BJ (cell line): ENCODE measurements at regions not wholly inside any gene's neighbourhood (a gene's known extent, or its start where the extent isn't known, plus 50 kb on each side); places are given as distances from the start of the nearest gene placed in this dataset.

Source experiments
- CTCF ChIA-PET: fragments of 350-600 bp; formaldehyde crosslinking; extraction: SDS; loops from one replicate; lab custom pipeline; 2021; ENCODE audit warnings: antibody characterized with exemption, inconsistent platforms; lab: Yijun Ruan, JAX
- POLR2A ChIA-PET: fragments of 300-600 bp; sonication (Branson Sonifier 250); formaldehyde crosslinking; extraction: SDS; loops from one replicate; lab custom pipeline; 2021; ENCODE audit warnings: antibody characterized with exemption; lab: Charles Lee
- DNase-seq: peaks from one replicate; pipeline ENCODE4 v3.0.0-alpha.2; 2011; ENCODE audit warnings: low read depth
- H3K27me3 ChIP-seq: 2 replicates; pipeline ENCODE4 v1.6.0; 2011; ENCODE audit warnings: low read length; ENCODE audit not compliant: control insufficient read depth, insufficient read depth
- H3K36me3 ChIP-seq: 2 replicates; pipeline ENCODE4 v1.5.1; 2011; ENCODE audit warnings: low read length; ENCODE audit not compliant: control insufficient read depth, insufficient read depth
- H3K4me3 ChIP-seq: 2 replicates; pipeline ENCODE4 v1.5.1; 2011; ENCODE audit warnings: low read depth, mild to moderate bottlenecking, control low read depth, low read length
- TF ChIP-seq, protein P1 (sequence below): IDR thresholded peaks from 2 replicates; pipeline ENCODE4 v1.5.1; 2011; ENCODE audit warnings: low read depth, mild to moderate bottlenecking, control low read depth, inconsistent platforms, low read length, moderate library complexity; ENCODE audit not compliant: insufficient read depth

DNA sequence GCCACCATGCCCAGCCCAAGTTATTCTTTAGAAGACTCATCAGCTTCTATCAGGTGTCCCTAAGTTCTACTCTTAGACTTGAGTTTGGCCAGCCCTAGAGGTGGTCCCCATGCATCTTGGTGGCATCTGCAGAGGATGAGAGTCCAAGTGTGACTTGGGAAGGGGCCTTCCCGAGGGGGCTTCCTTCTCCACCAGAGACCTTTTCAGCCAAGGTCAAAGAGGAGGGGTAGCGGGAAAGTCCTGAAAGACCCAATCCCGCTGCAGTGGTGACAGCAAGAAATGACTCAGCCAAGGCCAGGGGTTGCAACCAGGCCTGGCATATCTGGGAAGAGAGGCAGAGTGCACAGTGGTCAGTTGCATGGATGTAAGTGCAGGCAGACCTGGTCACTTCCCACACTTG, 61.7 kb upstream of the MGMT start:
- no peaks in the 10 kb centered on the region for H3K27me3 ChIP-seq
- no peaks in the 10 kb centered on the region for H3K36me3 ChIP-seq
- ChIA-PET CTCF (no interaction called here), POLR2A (no interaction called here)
- DNase-seq, result no peak
- no peak overlapping the region for H3K4me3 ChIP-seq
- TF ChIP-seq, protein P1, sequence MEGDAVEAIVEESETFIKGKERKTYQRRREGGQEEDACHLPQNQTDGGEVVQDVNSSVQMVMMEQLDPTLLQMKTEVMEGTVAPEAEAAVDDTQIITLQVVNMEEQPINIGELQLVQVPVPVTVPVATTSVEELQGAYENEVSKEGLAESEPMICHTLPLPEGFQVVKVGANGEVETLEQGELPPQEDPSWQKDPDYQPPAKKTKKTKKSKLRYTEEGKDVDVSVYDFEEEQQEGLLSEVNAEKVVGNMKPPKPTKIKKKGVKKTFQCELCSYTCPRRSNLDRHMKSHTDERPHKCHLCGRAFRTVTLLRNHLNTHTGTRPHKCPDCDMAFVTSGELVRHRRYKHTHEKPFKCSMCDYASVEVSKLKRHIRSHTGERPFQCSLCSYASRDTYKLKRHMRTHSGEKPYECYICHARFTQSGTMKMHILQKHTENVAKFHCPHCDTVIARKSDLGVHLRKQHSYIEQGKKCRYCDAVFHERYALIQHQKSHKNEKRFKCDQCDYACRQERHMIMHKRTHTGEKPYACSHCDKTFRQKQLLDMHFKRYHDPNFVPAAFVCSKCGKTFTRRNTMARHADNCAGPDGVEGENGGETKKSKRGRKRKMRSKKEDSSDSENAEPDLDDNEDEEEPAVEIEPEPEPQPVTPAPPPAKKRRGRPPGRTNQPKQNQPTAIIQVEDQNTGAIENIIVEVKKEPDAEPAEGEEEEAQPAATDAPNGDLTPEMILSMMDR, result no peak

DNA sequence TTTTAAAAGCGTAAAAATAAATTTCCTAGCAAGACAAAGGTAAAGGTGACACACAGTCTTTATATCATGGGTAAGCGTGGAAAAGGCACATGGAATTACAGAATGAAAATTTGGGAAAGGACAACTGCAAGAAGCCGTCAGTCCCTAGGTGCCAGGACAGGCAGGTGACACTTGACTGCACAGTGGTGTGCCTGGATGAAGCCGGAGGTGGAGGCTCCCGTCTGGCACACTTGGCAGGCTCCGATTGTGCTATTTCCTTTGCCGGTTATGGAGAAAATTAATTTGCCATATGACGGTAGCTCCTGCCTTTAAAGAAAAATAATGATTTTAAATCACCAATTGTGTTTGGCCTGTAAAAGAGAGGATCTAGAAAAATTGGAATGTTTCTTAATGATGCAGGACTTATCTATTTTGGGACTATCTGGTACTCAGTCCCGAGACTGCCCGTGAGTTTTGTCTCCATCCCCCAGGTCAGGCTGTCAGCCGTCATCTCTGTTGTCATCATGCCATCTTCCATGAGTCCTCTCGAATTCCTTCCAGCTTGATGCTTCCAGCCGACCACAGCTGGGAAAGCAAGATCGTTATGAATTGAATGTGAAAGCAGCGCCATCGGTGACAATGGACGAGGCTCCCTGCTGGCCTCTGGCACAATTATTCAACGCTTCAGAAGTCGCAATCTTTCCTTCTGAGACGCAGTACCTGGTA, 56.2 kb upstream of the MGMT start:
- Histone ChIP-seq H3K27me3 (no peaks in the 10 kb centered on the region), H3K4me3 (no peak overlapping the region), H3K36me3 (no peaks in the 10 kb centered on the region)
- ChIA-PET CTCF (no interaction called here), POLR2A (no interaction called here)
- TF ChIP-seq, protein P1, result no peak
- DNase-seq, result no peak

DNA sequence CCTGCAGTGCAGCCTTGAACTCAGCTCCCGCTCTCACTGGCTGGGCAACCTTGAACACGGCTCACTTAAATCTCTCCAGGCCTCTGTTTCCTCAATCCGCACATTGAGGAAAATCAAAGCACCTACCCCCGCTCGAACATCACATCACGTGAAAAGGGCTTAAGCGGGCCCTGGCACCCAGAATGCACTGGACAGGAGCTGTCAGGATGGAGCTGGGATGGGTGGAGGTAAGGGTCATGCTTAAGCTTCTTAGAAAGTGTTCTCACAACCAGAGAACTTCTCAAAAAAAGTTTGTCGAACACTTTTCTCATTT, 55.7 kb upstream of the MGMT start:
- TF ChIP-seq, protein P1, result no peak
- CTCF ChIA-PET, result no interaction called here
- Histone ChIP-seq H3K4me3 (no peak overlapping the region), H3K36me3 (no peaks in the 10 kb centered on the region), H3K27me3 (no peaks in the 10 kb centered on the region)
- POLR2A ChIA-PET, result no interaction called here
- DNase-seq, result no peak

DNA sequence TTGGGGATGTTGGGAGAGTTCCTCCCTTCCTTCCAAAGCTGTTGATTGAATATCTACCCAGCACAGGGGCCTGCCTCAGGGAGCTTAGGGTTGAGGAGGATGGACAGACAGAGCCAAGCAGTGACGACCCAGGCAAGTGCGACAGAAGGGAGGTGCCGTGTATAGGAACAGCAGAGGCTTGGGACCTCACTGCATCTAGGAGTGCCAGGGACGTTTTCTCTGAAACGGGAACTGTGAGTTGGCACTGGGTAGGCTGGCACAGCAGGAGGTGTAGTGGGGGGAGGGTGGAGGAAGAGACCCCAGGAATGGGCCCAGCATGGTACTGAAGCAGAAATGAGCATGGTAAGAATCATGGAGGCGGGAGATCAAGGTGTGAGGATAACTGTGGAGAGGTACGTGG, 55.3 kb upstream of the MGMT start:
- POLR2A ChIA-PET, result no interaction called here
- TF ChIP-seq, protein P1, result no peak
- CTCF ChIA-PET, result no interaction called here

GRCh38 chr10:129413024-129413423, 54.0 kb upstream of the MGMT start:
- Histone ChIP-seq H3K27me3 (no peaks in the 10 kb centered on the region), H3K4me3 (no peak overlapping the region), H3K36me3 (no peaks in the 10 kb centered on the region)
- ChIA-PET CTCF (interaction anchor here (0.7 kb wide), 1 partner anchor 384 kb away, joined by 3 read pairs; no protein-coding TSS in a partner anchor), POLR2A (no interaction called here)
- DNase-seq, result no peak
- TF ChIP-seq, protein P1, result no peak

More for the DNA sequence above, 55.3 kb upstream of the MGMT start:
- Histone ChIP-seq H3K36me3 (no peaks in the 10 kb centered on the region), H3K4me3 (no peak overlapping the region), H3K27me3 (no peaks in the 10 kb centered on the region)
- DNase-seq, result no peak
